ENCODE measurements at regions not wholly inside any gene's neighbourhood (a gene's known extent, or its start where the extent isn't known, plus 50 kb on each side); places are given as distances from the start of the nearest gene placed in this dataset.

DNA sequence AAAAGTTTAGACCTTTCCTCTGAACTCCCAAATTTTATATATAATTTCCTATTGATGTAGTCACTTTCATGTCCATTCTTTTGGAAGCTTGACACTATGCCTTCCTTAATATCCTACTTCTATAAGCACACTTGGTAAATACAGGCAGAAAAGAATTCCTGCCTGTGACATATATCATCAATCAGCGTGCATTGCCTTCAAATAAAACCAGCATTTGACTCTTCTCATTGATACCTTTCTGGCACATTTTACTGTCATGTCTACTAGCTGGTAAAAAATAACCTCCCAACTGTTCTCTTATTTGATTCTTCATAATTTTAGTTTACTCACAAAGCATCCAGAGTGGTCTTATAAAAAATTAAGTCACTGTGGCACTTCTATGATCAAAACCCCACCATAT is 693.5 kb downstream of the CBLN2 start:
- Histone ChIP-seq H3K9me2 (ENCODE audit: insufficient read depth) (no peaks in the 10 kb centered on the region), H4K20me1 (ENCODE audit: insufficient read depth) (no peaks in the 10 kb centered on the region; the same call in 1 of the 2 replicates), H3K27ac (ENCODE audit: low read depth, low read length) (no peak overlapping the region), H3K4me1 (ENCODE audit: control insufficient read depth in 1 of 2, insufficient read depth in 2 of 2, low read length in 2 of 2) (no peaks in the 10 kb centered on the region), H3K4me3 (replicated peaks in 1 of 2; ENCODE audit: low read depth in 1 of 2, low read length in 2 of 2) (no peak overlapping the region), H3K27me3 (ENCODE audit: insufficient read depth, low read length) (no peaks in the 10 kb centered on the region), H3K4me2 (ENCODE audit: low read length) (no peak overlapping the region), H3K9me3 (ENCODE audit: control insufficient read depth in 1 of 2, insufficient read depth in 1 of 2, low read depth in 1 of 2, low read length in 2 of 2) (peaks cover 5 to 32% of the 10 kb centered on the region in 2 experiments; a peak in 3 of 4 replicates), H2AFZ (ENCODE audit: low read depth, low read length, poor library complexity, severe bottlenecking) (no peak overlapping the region), H3K79me2 (ENCODE audit: insufficient read depth, low read length) (no peaks in the 10 kb centered on the region), H3K9ac (ENCODE audit: low read length) (no peak overlapping the region), H3K36me3 (ENCODE audit: control insufficient read depth in 1 of 2, insufficient read depth in 2 of 2, low read length in 2 of 2) (no peaks in the 10 kb centered on the region)
- ChIA-PET POLR2A (no interaction called here), CTCF (no interaction called here), RAD21 (ENCODE audit: low non-redundant PET in 1 of 2, low total read pairs in 2 of 2, uncharacterized antibody in 2 of 2, unreplicated experiment in 2 of 2) (no interaction called here)
- intact Hi-C loops (cut with micrococcal nuclease): no loop called here
- TF ChIP-seq EGR1 (IDR thresholded peaks at IDR 0.05; ENCODE audit: low read depth) (no peak), CEBPB (IDR thresholded peaks at IDR 0.05; ENCODE audit: low read depth) (no peak), YY1 (IDR thresholded peaks at IDR 0.05; ENCODE audit: extremely low read depth, insufficient replicate concordance, low read depth, low read length) (no peak), SP1 (IDR thresholded peaks at IDR 0.05; ENCODE audit: low read depth) (no peak)
- TF ChIP-seq, protein P1, sequence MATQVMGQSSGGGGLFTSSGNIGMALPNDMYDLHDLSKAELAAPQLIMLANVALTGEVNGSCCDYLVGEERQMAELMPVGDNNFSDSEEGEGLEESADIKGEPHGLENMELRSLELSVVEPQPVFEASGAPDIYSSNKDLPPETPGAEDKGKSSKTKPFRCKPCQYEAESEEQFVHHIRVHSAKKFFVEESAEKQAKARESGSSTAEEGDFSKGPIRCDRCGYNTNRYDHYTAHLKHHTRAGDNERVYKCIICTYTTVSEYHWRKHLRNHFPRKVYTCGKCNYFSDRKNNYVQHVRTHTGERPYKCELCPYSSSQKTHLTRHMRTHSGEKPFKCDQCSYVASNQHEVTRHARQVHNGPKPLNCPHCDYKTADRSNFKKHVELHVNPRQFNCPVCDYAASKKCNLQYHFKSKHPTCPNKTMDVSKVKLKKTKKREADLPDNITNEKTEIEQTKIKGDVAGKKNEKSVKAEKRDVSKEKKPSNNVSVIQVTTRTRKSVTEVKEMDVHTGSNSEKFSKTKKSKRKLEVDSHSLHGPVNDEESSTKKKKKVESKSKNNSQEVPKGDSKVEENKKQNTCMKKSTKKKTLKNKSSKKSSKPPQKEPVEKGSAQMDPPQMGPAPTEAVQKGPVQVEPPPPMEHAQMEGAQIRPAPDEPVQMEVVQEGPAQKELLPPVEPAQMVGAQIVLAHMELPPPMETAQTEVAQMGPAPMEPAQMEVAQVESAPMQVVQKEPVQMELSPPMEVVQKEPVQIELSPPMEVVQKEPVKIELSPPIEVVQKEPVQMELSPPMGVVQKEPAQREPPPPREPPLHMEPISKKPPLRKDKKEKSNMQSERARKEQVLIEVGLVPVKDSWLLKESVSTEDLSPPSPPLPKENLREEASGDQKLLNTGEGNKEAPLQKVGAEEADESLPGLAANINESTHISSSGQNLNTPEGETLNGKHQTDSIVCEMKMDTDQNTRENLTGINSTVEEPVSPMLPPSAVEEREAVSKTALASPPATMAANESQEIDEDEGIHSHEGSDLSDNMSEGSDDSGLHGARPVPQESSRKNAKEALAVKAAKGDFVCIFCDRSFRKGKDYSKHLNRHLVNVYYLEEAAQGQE (IDR thresholded peaks at IDR 0.05; ENCODE audit: low read depth): no peak
- TF ChIP-seq, protein P2, sequence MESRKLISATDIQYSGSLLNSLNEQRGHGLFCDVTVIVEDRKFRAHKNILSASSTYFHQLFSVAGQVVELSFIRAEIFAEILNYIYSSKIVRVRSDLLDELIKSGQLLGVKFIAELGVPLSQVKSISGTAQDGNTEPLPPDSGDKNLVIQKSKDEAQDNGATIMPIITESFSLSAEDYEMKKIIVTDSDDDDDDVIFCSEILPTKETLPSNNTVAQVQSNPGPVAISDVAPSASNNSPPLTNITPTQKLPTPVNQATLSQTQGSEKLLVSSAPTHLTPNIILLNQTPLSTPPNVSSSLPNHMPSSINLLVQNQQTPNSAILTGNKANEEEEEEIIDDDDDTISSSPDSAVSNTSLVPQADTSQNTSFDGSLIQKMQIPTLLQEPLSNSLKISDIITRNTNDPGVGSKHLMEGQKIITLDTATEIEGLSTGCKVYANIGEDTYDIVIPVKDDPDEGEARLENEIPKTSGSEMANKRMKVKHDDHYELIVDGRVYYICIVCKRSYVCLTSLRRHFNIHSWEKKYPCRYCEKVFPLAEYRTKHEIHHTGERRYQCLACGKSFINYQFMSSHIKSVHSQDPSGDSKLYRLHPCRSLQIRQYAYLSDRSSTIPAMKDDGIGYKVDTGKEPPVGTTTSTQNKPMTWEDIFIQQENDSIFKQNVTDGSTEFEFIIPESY (IDR thresholded peaks at IDR 0.05; ENCODE audit: extremely low read depth, insufficient replicate concordance, low read length): no peak
- no TSS peak for BruUV-seq (replicated peaks)
- ATAC-seq (no peak), DNase-seq (ENCODE audit: low read depth, low spot score) (no peak)

Measured in HCT116 (cell line).